ENCODE measurements at regions not wholly inside any gene's neighbourhood (a gene's known extent, or its start where the extent isn't known, plus 50 kb on each side); places are given as distances from the start of the nearest gene placed in this dataset.

DNA sequence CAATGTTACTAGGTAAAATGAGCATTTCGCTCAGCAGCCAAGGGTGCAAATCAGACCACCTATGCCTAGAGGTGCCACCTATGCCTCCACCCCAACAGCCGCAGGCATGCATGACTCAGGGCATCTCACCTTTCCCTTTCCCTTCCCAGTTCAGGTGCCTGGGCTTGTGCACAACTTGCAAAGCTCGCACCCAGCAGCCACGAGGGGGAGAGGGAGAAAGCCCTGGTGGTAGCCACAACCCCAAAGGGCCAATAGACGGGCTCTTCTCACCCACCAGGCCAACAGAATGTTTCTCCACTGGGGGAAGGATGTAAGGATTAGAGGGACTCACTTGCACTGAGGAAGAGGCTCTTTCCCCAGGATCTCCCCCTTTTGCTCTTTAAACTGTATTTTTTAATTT is 462.3 kb upstream of the PCDH15 start:
- ATAC-seq (ENCODE audit: insufficient read depth, low read depth) (no peak), DNase-seq (no peak)
- no peaks in the 10 kb centered on the region for H4K20me1 ChIP-seq (ENCODE audit: insufficient read depth, low read length)
- no peak overlapping the region for H3K27ac ChIP-seq (ENCODE audit: low read length)
- H3K79me2 ChIP-seq (ENCODE audit: insufficient read depth, low read length): no peaks in the 10 kb centered on the region
- H3K27me3 ChIP-seq (ENCODE audit: insufficient read depth, low read length, poor library complexity): no peaks in the 10 kb centered on the region
- no peaks in the 10 kb centered on the region for H3K4me1 ChIP-seq (ENCODE audit: insufficient read depth, low read length)
- H3K4me3 ChIP-seq (ENCODE audit: low read depth in 1 of 2, low read length in 2 of 2): no peak overlapping the region
- no peak overlapping the region for H3K9ac ChIP-seq (ENCODE audit: low read depth, low read length)
- H2AFZ ChIP-seq (ENCODE audit: low read depth, low read length): no peak overlapping the region
- no peaks in the 10 kb centered on the region for H3K9me3 ChIP-seq (ENCODE audit: insufficient read depth, low read length, severe bottlenecking)
- no peak for TF ChIP-seq EZH2 (IDR thresholded peaks at IDR 0.05; ENCODE audit: borderline replicate concordance, low read depth, low read length, severe bottlenecking)
- TF ChIP-seq, protein P1, sequence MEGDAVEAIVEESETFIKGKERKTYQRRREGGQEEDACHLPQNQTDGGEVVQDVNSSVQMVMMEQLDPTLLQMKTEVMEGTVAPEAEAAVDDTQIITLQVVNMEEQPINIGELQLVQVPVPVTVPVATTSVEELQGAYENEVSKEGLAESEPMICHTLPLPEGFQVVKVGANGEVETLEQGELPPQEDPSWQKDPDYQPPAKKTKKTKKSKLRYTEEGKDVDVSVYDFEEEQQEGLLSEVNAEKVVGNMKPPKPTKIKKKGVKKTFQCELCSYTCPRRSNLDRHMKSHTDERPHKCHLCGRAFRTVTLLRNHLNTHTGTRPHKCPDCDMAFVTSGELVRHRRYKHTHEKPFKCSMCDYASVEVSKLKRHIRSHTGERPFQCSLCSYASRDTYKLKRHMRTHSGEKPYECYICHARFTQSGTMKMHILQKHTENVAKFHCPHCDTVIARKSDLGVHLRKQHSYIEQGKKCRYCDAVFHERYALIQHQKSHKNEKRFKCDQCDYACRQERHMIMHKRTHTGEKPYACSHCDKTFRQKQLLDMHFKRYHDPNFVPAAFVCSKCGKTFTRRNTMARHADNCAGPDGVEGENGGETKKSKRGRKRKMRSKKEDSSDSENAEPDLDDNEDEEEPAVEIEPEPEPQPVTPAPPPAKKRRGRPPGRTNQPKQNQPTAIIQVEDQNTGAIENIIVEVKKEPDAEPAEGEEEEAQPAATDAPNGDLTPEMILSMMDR (IDR thresholded peaks at IDR 0.05; ENCODE audit: borderline replicate concordance, extremely low read depth, low read length, poor library complexity, severe bottlenecking): no peak
- no peak overlapping the region for H3K4me2 ChIP-seq (ENCODE audit: insufficient read depth, low read length)
- H3K36me3 ChIP-seq (ENCODE audit: insufficient read depth, low read length): no peaks in the 10 kb centered on the region

DNA sequence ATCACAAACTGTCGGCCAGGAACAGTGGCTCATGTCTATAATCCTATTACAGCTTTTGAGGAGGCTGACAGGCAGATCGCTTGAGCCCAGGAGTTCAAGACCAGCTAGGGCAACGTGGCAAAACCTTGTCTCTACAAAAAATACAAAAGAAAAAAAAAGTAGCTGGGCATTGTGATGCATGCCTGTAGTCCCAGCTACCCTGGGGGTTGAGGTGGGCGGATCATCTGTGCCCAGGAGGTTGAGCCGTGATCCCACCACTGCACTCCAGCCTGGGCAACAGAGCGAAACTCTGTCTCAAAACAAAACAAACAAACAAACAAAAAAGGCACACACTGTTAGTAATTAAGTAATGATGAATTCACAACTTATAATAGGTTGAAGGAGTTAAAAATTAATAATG is 441.5 kb upstream of the PCDH15 start:
- Histone ChIP-seq H3K36me3 (ENCODE audit: insufficient read depth, low read length) (no peaks in the 10 kb centered on the region), H2AFZ (ENCODE audit: low read depth, low read length) (no peak overlapping the region), H3K4me3 (ENCODE audit: low read depth in 1 of 2, low read length in 2 of 2) (no peak overlapping the region), H3K4me2 (ENCODE audit: insufficient read depth, low read length) (no peak overlapping the region), H3K27ac (ENCODE audit: low read length) (no peak overlapping the region), H4K20me1 (ENCODE audit: insufficient read depth, low read length) (no peaks in the 10 kb centered on the region), H3K79me2 (ENCODE audit: insufficient read depth, low read length) (no peaks in the 10 kb centered on the region), H3K9ac (ENCODE audit: low read depth, low read length) (no peak overlapping the region), H3K27me3 (ENCODE audit: insufficient read depth, low read length, poor library complexity) (no peaks in the 10 kb centered on the region), H3K9me3 (ENCODE audit: insufficient read depth, low read length, severe bottlenecking) (no peaks in the 10 kb centered on the region), H3K4me1 (ENCODE audit: insufficient read depth, low read length) (no peaks in the 10 kb centered on the region)
- ATAC-seq (ENCODE audit: insufficient read depth, low read depth): no peak
- TF ChIP-seq, protein P1 (IDR thresholded peaks at IDR 0.05; ENCODE audit: borderline replicate concordance, extremely low read depth, low read length, poor library complexity, severe bottlenecking): no peak
- TF ChIP-seq EZH2 (IDR thresholded peaks at IDR 0.05; ENCODE audit: borderline replicate concordance, low read depth, low read length, severe bottlenecking): no peak
- DNase-seq: no peak

DNA sequence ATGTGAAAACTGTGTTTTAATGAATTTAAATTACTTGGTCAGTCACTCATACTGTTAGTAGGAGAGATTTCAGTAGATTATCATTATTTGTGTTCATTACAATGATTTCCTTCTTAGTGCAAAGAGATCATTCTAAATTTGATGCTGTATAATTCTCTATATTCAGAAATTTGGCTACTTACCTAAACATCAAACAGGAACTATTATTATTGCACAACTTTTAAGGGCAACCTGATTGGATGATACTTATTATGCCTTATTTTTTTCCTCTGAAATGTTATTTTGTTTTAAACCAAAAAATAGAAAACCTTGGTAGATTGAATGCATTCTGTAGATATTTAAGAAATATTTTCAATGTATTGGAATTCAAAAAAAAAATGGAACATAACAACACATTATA is 436.4 kb upstream of the PCDH15 start:
- no peak overlapping the region for H3K9ac ChIP-seq (ENCODE audit: low read depth, low read length)
- no peak for DNase-seq
- no peak overlapping the region for H3K4me2 ChIP-seq (ENCODE audit: insufficient read depth, low read length)
- H3K4me1 ChIP-seq (ENCODE audit: insufficient read depth, low read length): no peaks in the 10 kb centered on the region
- no peaks in the 10 kb centered on the region for H4K20me1 ChIP-seq (ENCODE audit: insufficient read depth, low read length)
- no peak for ATAC-seq (ENCODE audit: insufficient read depth, low read depth)
- TF ChIP-seq, protein P1 (IDR thresholded peaks at IDR 0.05; ENCODE audit: borderline replicate concordance, extremely low read depth, low read length, poor library complexity, severe bottlenecking): no peak
- TF ChIP-seq EZH2 (IDR thresholded peaks at IDR 0.05; ENCODE audit: borderline replicate concordance, low read depth, low read length, severe bottlenecking): no peak
- no peaks in the 10 kb centered on the region for H3K9me3 ChIP-seq (ENCODE audit: insufficient read depth, low read length, severe bottlenecking)
- no peak overlapping the region for H3K27ac ChIP-seq (ENCODE audit: low read length)
- no peak overlapping the region for H3K4me3 ChIP-seq (ENCODE audit: low read depth in 1 of 2, low read length in 2 of 2)
- no peaks in the 10 kb centered on the region for H3K27me3 ChIP-seq (ENCODE audit: insufficient read depth, low read length, poor library complexity)
- no peaks in the 10 kb centered on the region for H3K79me2 ChIP-seq (ENCODE audit: insufficient read depth, low read length)
- H3K36me3 ChIP-seq (ENCODE audit: insufficient read depth, low read length): no peaks in the 10 kb centered on the region
- no peak overlapping the region for H2AFZ ChIP-seq (ENCODE audit: low read depth, low read length)

DNA sequence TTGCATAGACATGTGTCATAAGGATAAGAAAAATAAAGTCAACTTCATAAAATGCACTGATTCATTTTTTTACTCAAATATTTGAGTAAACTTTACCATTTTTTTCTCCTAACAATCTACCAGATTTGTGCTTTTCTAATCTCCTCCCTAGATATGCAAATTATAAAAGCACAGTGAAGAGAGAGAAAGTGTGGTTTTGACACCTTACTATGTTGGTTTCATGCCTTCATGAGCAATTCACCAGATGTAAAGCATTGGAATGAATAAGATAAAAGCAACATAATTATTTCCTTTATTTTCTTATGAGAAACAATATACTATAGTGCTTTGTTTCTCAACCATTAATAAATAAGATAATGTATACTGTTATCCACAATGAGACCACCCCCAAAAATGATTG is 432.5 kb upstream of the PCDH15 start:
- no peak overlapping the region for H3K4me3 ChIP-seq (ENCODE audit: low read depth in 1 of 2, low read length in 2 of 2)
- H3K9ac ChIP-seq (ENCODE audit: low read depth, low read length): no peak overlapping the region
- no peaks in the 10 kb centered on the region for H3K79me2 ChIP-seq (ENCODE audit: insufficient read depth, low read length)
- H3K4me1 ChIP-seq (ENCODE audit: insufficient read depth, low read length): no peaks in the 10 kb centered on the region
- no peaks in the 10 kb centered on the region for H3K27me3 ChIP-seq (ENCODE audit: insufficient read depth, low read length, poor library complexity)
- DNase-seq (no peak), ATAC-seq (ENCODE audit: insufficient read depth, low read depth) (no peak)
- no peak overlapping the region for H3K4me2 ChIP-seq (ENCODE audit: insufficient read depth, low read length)
- H3K9me3 ChIP-seq (ENCODE audit: insufficient read depth, low read length, severe bottlenecking): no peaks in the 10 kb centered on the region
- no peaks in the 10 kb centered on the region for H3K36me3 ChIP-seq (ENCODE audit: insufficient read depth, low read length)
- no peak for TF ChIP-seq EZH2 (IDR thresholded peaks at IDR 0.05; ENCODE audit: borderline replicate concordance, low read depth, low read length, severe bottlenecking)
- no peaks in the 10 kb centered on the region for H4K20me1 ChIP-seq (ENCODE audit: insufficient read depth, low read length)
- no peak overlapping the region for H3K27ac ChIP-seq (ENCODE audit: low read length)
- no peak overlapping the region for H2AFZ ChIP-seq (ENCODE audit: low read depth, low read length)

Data from DND-41 (cell line).